ENCODE measurements at regions not wholly inside any gene's neighbourhood (a gene's known extent, or its start where the extent isn't known, plus 50 kb on each side); places are given as distances from the start of the nearest gene placed in this dataset.

DNA sequence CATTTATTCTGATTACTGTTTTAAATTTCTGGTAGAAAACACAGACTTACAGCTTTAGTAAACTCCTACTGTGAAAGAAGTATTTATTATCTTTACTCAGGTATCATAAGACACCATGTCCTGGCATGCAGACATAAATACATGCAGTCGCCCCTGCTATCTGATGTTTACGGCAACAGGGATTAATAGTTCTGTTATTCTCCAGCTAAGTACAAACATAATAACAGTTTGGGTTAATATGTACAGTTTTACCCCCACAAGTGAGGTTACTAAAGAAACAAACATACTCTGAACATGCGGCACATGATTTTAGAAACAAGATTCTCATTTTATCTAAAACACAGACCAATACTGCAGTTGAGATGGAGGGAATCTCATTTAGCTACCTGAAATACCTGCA is 170.8 kb downstream of the ABCA8 start:
- Mint-ChIP-seq H3K9me3 (peaks cover 9% of the 10 kb centered on the region), H3K4me3 (no peak overlapping the region), H3K4me1 (peaks cover 23% of the 10 kb centered on the region), H3K27me3 (ENCODE audit: low read depth) (peaks cover 12% of the 10 kb centered on the region), H3K36me3 (ENCODE audit: low read depth) (no peaks in the 10 kb centered on the region), H3K27ac (no peak overlapping the region)
- TF ChIP-seq, protein P1, sequence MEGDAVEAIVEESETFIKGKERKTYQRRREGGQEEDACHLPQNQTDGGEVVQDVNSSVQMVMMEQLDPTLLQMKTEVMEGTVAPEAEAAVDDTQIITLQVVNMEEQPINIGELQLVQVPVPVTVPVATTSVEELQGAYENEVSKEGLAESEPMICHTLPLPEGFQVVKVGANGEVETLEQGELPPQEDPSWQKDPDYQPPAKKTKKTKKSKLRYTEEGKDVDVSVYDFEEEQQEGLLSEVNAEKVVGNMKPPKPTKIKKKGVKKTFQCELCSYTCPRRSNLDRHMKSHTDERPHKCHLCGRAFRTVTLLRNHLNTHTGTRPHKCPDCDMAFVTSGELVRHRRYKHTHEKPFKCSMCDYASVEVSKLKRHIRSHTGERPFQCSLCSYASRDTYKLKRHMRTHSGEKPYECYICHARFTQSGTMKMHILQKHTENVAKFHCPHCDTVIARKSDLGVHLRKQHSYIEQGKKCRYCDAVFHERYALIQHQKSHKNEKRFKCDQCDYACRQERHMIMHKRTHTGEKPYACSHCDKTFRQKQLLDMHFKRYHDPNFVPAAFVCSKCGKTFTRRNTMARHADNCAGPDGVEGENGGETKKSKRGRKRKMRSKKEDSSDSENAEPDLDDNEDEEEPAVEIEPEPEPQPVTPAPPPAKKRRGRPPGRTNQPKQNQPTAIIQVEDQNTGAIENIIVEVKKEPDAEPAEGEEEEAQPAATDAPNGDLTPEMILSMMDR (IDR thresholded peaks at IDR 0.05; ENCODE audit: unreplicated experiment in 3 of 3): no peak

DNA sequence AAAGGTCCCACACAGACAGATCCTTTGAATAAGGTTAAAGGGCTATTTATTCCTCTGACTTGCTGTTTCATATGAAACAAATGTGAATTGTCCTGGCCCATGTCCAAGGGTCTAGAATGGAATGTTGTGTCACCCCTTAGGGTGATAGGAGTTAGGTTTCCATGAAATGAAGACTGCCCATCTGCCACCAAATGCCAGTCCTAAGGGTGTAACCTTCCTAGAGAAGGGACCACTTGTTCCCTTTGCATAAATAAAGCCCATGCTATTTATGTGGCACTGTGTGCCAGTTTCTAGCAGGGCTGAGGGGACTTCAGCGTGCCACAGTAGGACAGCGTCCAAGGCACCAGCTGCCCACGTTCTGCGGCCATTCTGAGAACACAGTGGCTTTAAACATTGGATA is 171.3 kb downstream of the ABCA8 start:
- Mint-ChIP-seq H3K4me3 (peak overlapping the region in 1 of 3 experiments; percentile 13), H3K27ac (no peak overlapping the region)

DNA sequence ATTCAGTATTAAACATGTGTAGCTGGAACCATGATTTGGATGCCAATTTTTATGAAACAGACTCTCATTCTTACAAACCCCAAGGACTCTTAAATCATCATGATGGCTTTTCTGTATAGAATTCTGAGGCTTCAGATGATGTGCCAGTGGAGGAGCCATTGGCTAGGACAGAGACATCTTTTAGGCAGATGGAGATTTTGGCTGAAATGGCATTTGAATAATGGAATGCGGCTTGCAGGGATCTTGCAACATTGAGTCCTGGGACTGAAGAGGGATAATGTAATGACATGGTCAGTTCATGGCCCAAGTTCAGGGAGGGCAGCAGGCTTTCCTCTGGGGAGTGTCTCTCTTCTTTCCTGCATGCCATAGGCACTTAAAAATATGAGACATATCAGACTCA is 172.4 kb downstream of the ABCA8 start:
- Mint-ChIP-seq H3K4me1 (peaks cover 30% of the 10 kb centered on the region), H3K36me3 (ENCODE audit: low read depth) (no peaks in the 10 kb centered on the region), H3K27me3 (ENCODE audit: low read depth) (peaks cover 12% of the 10 kb centered on the region), H3K27ac (no peak overlapping the region), H3K9me3 (peaks cover 3% of the 10 kb centered on the region), H3K4me3 (no peak overlapping the region)
- TF ChIP-seq, protein P1 (IDR thresholded peaks at IDR 0.05; ENCODE audit: unreplicated experiment in 3 of 3): no peak

More for the DNA sequence above, 171.3 kb downstream of the ABCA8 start:
- H3K4me1 Mint-ChIP-seq: peaks cover 25% of the 10 kb centered on the region
- H3K36me3 Mint-ChIP-seq (ENCODE audit: low read depth): no peaks in the 10 kb centered on the region
- H3K27me3 Mint-ChIP-seq (ENCODE audit: low read depth): peaks cover 12% of the 10 kb centered on the region
- H3K9me3 Mint-ChIP-seq: peaks cover 5% of the 10 kb centered on the region
- TF ChIP-seq, protein P1 (IDR thresholded peaks at IDR 0.05; ENCODE audit: unreplicated experiment in 3 of 3): no peak

- TF ChIP-seq, protein P1 (IDR thresholded peaks at IDR 0.05; ENCODE audit: unreplicated experiment in 3 of 3): no peak
- Mint-ChIP-seq H3K9me3 (no peaks in the 10 kb centered on the region), H3K4me3 (no peak overlapping the region), H3K27ac (no peak overlapping the region), H3K27me3 (ENCODE audit: low read depth) (no peaks in the 10 kb centered on the region), H3K4me1 (peaks cover 42% of the 10 kb centered on the region), H3K36me3 (ENCODE audit: low read depth) (no peaks in the 10 kb centered on the region)
Measured at GRCh38 chr17:68780596-68780995, 174.6 kb downstream of the ABCA8 start.

GRCh38 chr17:68778726-68779125 is 176.5 kb downstream of the ABCA8 start:
- Mint-ChIP-seq H3K27ac (no peak overlapping the region), H3K4me1 (peaks cover 38% of the 10 kb centered on the region), H3K4me3 (no peak overlapping the region), H3K27me3 (ENCODE audit: low read depth) (no peaks in the 10 kb centered on the region), H3K9me3 (no peaks in the 10 kb centered on the region), H3K36me3 (ENCODE audit: low read depth) (no peaks in the 10 kb centered on the region)
- TF ChIP-seq, protein P1 (IDR thresholded peaks at IDR 0.05; ENCODE audit: unreplicated experiment in 3 of 3): no peak

DNA sequence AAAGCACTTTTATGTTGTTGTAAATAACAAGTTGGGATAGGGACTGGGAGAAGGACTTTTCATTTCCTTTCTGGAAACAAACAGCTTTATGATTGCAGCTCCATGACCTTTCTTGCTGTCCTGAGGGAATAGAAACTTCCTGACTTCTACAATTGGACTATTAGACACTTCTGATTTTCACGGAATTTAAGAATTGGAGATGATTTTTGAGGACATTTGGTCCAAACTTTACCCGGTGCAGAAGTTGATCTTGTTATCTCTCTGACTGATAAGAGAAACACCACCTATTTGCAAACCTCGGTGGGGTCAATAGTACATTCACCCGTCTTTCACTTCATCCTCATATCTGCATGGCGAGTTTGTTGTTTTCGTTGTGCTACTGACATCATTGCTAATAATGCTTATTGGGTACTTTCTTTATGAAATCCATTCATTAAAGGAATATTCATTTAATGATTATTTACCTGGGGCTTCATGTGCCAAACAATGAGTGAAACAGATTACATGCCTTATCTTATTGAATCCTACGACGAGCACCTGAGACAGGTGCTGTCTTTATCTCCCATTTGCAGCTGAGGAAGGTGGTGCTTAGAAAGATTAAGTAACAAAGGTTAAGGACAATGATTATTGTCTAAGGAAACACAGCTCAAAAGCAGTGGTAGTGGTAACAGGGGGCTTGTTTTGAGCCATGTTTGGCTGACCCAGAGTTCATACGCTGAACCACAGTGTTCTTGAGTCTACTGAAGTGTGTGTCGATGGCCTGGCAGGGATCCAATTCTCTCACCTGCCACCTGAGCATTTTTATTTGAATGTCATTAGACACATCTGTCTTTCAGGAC is 176.9 kb upstream of the FAM20A start:
- no peaks in the 10 kb centered on the region for H3K27me3 Mint-ChIP-seq (ENCODE audit: low read depth)
- H3K4me1 Mint-ChIP-seq: peaks cover 36% of the 10 kb centered on the region
- H3K27ac Mint-ChIP-seq: peak overlapping the region; percentile 21 to 48 (median 41)
- no peaks in the 10 kb centered on the region for H3K36me3 Mint-ChIP-seq (ENCODE audit: low read depth)
- TF ChIP-seq, protein P1 (IDR thresholded peaks at IDR 0.05; ENCODE audit: unreplicated experiment in 3 of 3): no peak
- H3K4me3 Mint-ChIP-seq: no peak overlapping the region
- H3K9me3 Mint-ChIP-seq: no peaks in the 10 kb centered on the region
